ENCODE measurements at regions not wholly inside any gene's neighbourhood (a gene's known extent, or its start where the extent isn't known, plus 50 kb on each side); places are given as distances from the start of the nearest gene placed in this dataset.

DNA sequence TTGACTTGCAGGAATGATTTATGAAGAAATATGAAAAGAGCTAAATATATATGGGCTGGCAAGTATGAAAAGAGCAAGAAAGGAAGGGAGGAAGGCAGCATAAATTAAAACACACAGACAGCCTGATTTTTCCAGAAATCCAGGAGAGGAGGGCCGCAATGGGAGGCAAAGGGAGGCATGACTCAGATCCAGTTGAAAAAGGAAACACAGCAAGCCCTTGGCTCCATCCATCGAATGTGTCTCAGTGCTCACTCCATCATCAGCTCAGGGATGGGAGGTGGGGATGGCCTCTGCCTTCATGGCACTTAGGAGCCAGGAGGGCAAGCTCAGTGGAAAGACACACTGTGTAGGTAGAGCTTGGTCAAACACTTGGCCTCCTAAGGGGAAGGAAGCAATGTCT, 75.7 kb upstream of the PDZD8 start:
- Mint-ChIP-seq H3K27ac (ENCODE audit: unreplicated experiment) (no peak overlapping the region), H3K36me3 (ENCODE audit: insufficient read depth, unreplicated experiment) (no peaks in the 10 kb centered on the region), H3K4me3 (ENCODE audit: low read depth, unreplicated experiment) (no peak overlapping the region), H3K27me3 (ENCODE audit: unreplicated experiment) (peaks cover 16% of the 10 kb centered on the region), H3K9me3 (ENCODE audit: low read depth, unreplicated experiment) (peaks cover 3% of the 10 kb centered on the region), H3K4me1 (ENCODE audit: low read depth, unreplicated experiment) (no peaks in the 10 kb centered on the region)
- intact Hi-C loops (cut with micrococcal nuclease; ENCODE audit: unreplicated experiment): no loop called here
- CTCF ChIA-PET: interaction anchor here (0.6 kb wide), 2 partner anchors 12 to 203 kb away, joined by 4 read pairs; no protein-coding TSS in a partner anchor
- no TSS peak for BruUV-seq (replicated peaks)
- TF ChIP-seq, protein P1, sequence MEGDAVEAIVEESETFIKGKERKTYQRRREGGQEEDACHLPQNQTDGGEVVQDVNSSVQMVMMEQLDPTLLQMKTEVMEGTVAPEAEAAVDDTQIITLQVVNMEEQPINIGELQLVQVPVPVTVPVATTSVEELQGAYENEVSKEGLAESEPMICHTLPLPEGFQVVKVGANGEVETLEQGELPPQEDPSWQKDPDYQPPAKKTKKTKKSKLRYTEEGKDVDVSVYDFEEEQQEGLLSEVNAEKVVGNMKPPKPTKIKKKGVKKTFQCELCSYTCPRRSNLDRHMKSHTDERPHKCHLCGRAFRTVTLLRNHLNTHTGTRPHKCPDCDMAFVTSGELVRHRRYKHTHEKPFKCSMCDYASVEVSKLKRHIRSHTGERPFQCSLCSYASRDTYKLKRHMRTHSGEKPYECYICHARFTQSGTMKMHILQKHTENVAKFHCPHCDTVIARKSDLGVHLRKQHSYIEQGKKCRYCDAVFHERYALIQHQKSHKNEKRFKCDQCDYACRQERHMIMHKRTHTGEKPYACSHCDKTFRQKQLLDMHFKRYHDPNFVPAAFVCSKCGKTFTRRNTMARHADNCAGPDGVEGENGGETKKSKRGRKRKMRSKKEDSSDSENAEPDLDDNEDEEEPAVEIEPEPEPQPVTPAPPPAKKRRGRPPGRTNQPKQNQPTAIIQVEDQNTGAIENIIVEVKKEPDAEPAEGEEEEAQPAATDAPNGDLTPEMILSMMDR (IDR thresholded peaks at IDR 0.05; ENCODE audit: unreplicated experiment): no peak
- no peak for DNase-seq

DNA sequence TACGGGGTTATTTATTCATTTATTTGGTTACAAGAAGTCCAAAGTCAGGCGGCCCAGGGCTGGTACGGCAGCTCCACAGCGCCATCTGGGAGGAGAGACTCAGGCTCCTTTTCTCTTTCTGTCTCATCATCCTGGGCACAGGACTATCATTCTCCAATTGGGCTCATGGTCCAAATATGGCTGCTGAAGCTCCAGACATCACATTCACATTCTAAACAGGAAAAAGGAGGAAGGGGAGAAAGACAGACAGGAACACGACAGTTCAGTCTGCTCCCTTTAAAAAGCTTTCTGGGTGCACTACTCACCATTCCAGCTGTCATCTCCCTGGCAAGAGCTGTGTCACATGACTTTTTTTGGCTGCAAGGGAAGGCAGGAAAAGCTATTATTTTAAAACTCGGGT, 74.4 kb upstream of the PDZD8 start:
- BruUV-seq (replicated peaks): no TSS peak
- Mint-ChIP-seq H3K36me3 (ENCODE audit: insufficient read depth, unreplicated experiment) (no peaks in the 10 kb centered on the region), H3K4me3 (ENCODE audit: low read depth, unreplicated experiment) (no peak overlapping the region), H3K27ac (ENCODE audit: unreplicated experiment) (no peak overlapping the region), H3K4me1 (ENCODE audit: low read depth, unreplicated experiment) (no peaks in the 10 kb centered on the region), H3K27me3 (ENCODE audit: unreplicated experiment) (peaks cover 22% of the 10 kb centered on the region), H3K9me3 (ENCODE audit: low read depth, unreplicated experiment) (peaks cover 7% of the 10 kb centered on the region)
- intact Hi-C loops (cut with micrococcal nuclease; ENCODE audit: unreplicated experiment): loop anchor here (5.0 kb wide), 1 partner anchor 222 kb away; no protein-coding TSS in a partner anchor
- TF ChIP-seq, protein P1 (IDR thresholded peaks at IDR 0.05; ENCODE audit: unreplicated experiment): no peak
- peak; percentile 10 for DNase-seq
- CTCF ChIA-PET: interaction anchor here (1.4 to 2.5 kb wide), 2 partner anchors 223 to 233 kb away, joined by 3 to 8 read pairs; no protein-coding TSS in a partner anchor

DNA sequence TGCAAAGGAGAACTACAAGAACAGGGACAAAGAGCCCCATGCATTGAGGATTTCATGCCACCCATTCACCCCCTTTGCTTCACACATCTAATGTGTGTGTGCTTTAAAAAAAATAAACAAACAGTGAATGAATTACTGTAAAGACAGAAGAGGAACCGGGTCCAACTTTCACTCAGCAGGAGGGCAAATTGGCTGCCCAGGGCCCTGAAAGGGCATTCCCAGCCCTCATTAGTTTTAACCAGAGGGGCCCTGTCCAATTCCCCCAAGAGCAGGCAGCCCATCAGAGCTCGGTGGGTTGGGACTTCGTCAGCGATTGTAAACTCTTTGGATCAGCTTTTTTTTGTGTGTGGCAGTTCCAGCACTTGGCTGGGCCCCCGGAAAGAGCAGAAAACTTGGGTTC, 73.6 kb upstream of the PDZD8 start:
- intact Hi-C loops (cut with micrococcal nuclease; ENCODE audit: unreplicated experiment): loop anchor here (5.0 kb wide), 1 partner anchor 222 kb away; no protein-coding TSS in a partner anchor
- H3K9me3 Mint-ChIP-seq (ENCODE audit: low read depth, unreplicated experiment): peaks cover 7% of the 10 kb centered on the region
- peaks cover 22% of the 10 kb centered on the region for H3K27me3 Mint-ChIP-seq (ENCODE audit: unreplicated experiment)
- CTCF ChIA-PET: interaction anchor here (1.4 to 2.5 kb wide), 2 partner anchors 222 to 232 kb away, joined by 3 to 8 read pairs; no protein-coding TSS in a partner anchor
- no TSS peak for BruUV-seq (replicated peaks)
- H3K27ac Mint-ChIP-seq (ENCODE audit: unreplicated experiment): no peak overlapping the region
- H3K4me3 Mint-ChIP-seq (ENCODE audit: low read depth, unreplicated experiment): no peak overlapping the region
- no peaks in the 10 kb centered on the region for H3K4me1 Mint-ChIP-seq (ENCODE audit: low read depth, unreplicated experiment)
- DNase-seq: no peak
- H3K36me3 Mint-ChIP-seq (ENCODE audit: insufficient read depth, unreplicated experiment): no peaks in the 10 kb centered on the region
- TF ChIP-seq, protein P1 (IDR thresholded peaks at IDR 0.05; ENCODE audit: unreplicated experiment): no peak

DNA sequence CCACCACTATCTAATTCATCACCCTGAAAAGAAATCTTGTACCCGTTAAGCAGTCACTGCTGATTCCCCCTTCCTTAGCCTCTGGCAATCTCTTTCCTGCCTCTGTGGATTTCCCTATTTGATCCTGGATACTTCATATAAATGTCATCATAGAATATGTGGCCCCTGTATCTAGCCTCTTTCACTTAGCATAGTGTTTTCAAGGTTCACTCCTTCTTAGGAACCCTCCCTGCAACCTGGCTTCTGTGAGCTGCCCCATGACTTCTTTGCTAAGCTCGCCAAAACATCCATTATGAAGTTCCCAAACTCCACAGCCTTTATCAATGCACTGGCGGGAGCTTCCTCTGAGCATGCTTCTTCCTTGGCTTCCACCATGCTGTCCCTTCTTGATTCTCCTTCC, 70.8 kb upstream of the PDZD8 start:
- TF ChIP-seq, protein P1 (IDR thresholded peaks at IDR 0.05; ENCODE audit: unreplicated experiment): no peak
- CTCF ChIA-PET: no interaction called here
- no peak overlapping the region for H3K4me3 Mint-ChIP-seq (ENCODE audit: low read depth, unreplicated experiment)
- no peak overlapping the region for H3K27ac Mint-ChIP-seq (ENCODE audit: unreplicated experiment)
- BruUV-seq (replicated peaks): no TSS peak
- peaks cover 22% of the 10 kb centered on the region for H3K27me3 Mint-ChIP-seq (ENCODE audit: unreplicated experiment)
- intact Hi-C loops (cut with micrococcal nuclease; ENCODE audit: unreplicated experiment): loop anchor here (5.0 kb wide), 1 partner anchor 219 kb away; no protein-coding TSS in a partner anchor
- no peaks in the 10 kb centered on the region for H3K4me1 Mint-ChIP-seq (ENCODE audit: low read depth, unreplicated experiment)
- H3K9me3 Mint-ChIP-seq (ENCODE audit: low read depth, unreplicated experiment): peaks cover 7% of the 10 kb centered on the region
- no peaks in the 10 kb centered on the region for H3K36me3 Mint-ChIP-seq (ENCODE audit: insufficient read depth, unreplicated experiment)
- DNase-seq: no peak

Measured in Calu3 (cell line).